GM12878 (cell line): ENCODE measurements at regions not wholly inside any gene's neighbourhood (a gene's known extent, or its start where the extent isn't known, plus 50 kb on each side); places are given as distances from the start of the nearest gene placed in this dataset.

Source experiments
- ATAC-seq: fragments of 200-7000 bp; cut with Tn5 transposase; 3 replicates; pipeline ENCODE4 v1.9.1; 2020; ENCODE audit warnings: mild to moderate bottlenecking, moderate library complexity
- BruUV-seq: library from RNA; stranded (reverse); fragments of 400-500 nt; replicated peaks from 2 replicates; lab custom pipeline; 2021; lab: Mats Ljungman, UMichigan
- CTCF ChIA-PET: fragments of 300-600 bp; sonication (Branson Sonifier 250); formaldehyde crosslinking; extraction: SDS; loops from one replicate; lab custom pipeline; 2021; ENCODE audit warnings: inconsistent platforms; lab: Yijun Ruan, JAX
- POLR2A ChIA-PET: fragments of 350-600 bp; formaldehyde crosslinking; extraction: SDS; loops from one replicate; lab custom pipeline; 2021; ENCODE audit warnings: inconsistent platforms; lab: Charles Lee
- RAD21 ChIA-PET: fragments of 300-600 bp; sonication (Branson Sonifier 250); formaldehyde crosslinking; loops from one replicate; lab custom pipeline; 2023; ENCODE audit warnings: antibody characterized with exemption; ENCODE audit not compliant: unreplicated experiment; lab: Charles Lee
- SMC1A ChIA-PET: fragments of 300-600 bp; sonication (Branson Sonifier 250); formaldehyde crosslinking; loops from one replicate; lab custom pipeline; 2023; ENCODE audit not compliant: unreplicated experiment, uncharacterized antibody; lab: Charles Lee
- DNase-seq: peaks from one replicate; pipeline ENCODE4 v3.0.0-alpha.2; 2011; ENCODE audit warnings: low read depth, low spot score
- FAIRE-seq: peaks from 3 replicates; lab custom pipeline; 2011; peaks lifted over from hg19 to GRCh38; lab: Jason Lieb, UNC
- H2AFZ ChIP-seq: 2 replicates; pipeline ENCODE4 v1.6.0; 2011; ENCODE audit warnings: low read depth, low read length, control low read depth; ENCODE audit not compliant: control insufficient read depth
- H3K27ac ChIP-seq: 2 replicates; pipeline ENCODE4 v1.5.1; 2011; ENCODE audit warnings: control low read depth; ENCODE audit not compliant: control insufficient read depth, insufficient read depth
- H3K27me3 ChIP-seq, 2 experiments: replicated peaks in 1 of 2; 2 replicates each; pipeline versions ENCODE4 v1.6.0 to v1.6.1; 2011; ENCODE audit warnings: low read length in 1 of 2; ENCODE audit not compliant: control insufficient read depth in 2 of 2, insufficient read depth in 2 of 2
- H3K36me3 ChIP-seq, 2 experiments: 2 replicates each; pipeline ENCODE4 v1.5.1; 2011; ENCODE audit warnings: low read length in 1 of 2; ENCODE audit not compliant: control insufficient read depth in 2 of 2, insufficient read depth in 2 of 2
- H3K4me1 ChIP-seq: 2 replicates; pipeline ENCODE4 v1.6.1; 2011; ENCODE audit warnings: mild to moderate bottlenecking, low read length, moderate library complexity, mixed read lengths; ENCODE audit not compliant: control insufficient read depth, insufficient read depth
- H3K4me2 ChIP-seq: 2 replicates; pipeline ENCODE4 v1.6.0; 2011; ENCODE audit warnings: control low read depth; ENCODE audit not compliant: control insufficient read depth, insufficient read depth
- H3K4me3 ChIP-seq: fragments of 200-600 bp; sonication (generic); 2 replicates; pipeline ENCODE4 v1.5.1; 2016
- H3K79me2 ChIP-seq: 2 replicates; pipeline ENCODE4 v1.6.0; 2011; ENCODE audit warnings: low read length; ENCODE audit not compliant: control insufficient read depth, insufficient read depth
- H3K9ac ChIP-seq: 2 replicates; pipeline ENCODE4 v1.8.0; 2011; ENCODE audit warnings: low read length, control low read depth, mixed read lengths; ENCODE audit not compliant: control insufficient read depth, insufficient read depth
- H3K9me3 ChIP-seq: replicated peaks from 3 replicates; pipeline ENCODE4 v1.5.1; 2011; ENCODE audit warnings: mild to moderate bottlenecking, low read length; ENCODE audit not compliant: control insufficient read depth, insufficient read depth
- H4K20me1 ChIP-seq: 2 replicates; pipeline ENCODE4 v1.6.0; 2011; ENCODE audit not compliant: control insufficient read depth, insufficient read depth
- ATF2 ChIP-seq: IDR thresholded peaks from 2 replicates; pipeline ENCODE4 v1.6.1; 2012; ENCODE audit warnings: low read length, inconsistent platforms
- EZH2 ChIP-seq: IDR thresholded peaks from 2 replicates; pipeline ENCODE4 v1.6.1; 2012; ENCODE audit warnings: low read depth, mild to moderate bottlenecking, control low read depth, inconsistent platforms, low read length, borderline replicate concordance; ENCODE audit not compliant: control insufficient read depth
- JUNB ChIP-seq: IDR thresholded peaks from 2 replicates; pipeline ENCODE4 v1.6.1; 2016; ENCODE audit warnings: antibody characterized with exemption, mild to moderate bottlenecking
- NFXL1 ChIP-seq: fragments of 450-650 bp; IDR thresholded peaks from 2 replicates; pipeline ENCODE4 v1.6.1; 2017; ENCODE audit warnings: antibody characterized with exemption, mild to moderate bottlenecking, borderline replicate concordance
- RUNX3 ChIP-seq: IDR thresholded peaks from 2 replicates; pipeline ENCODE4 v1.6.1; 2012; ENCODE audit warnings: low read length, inconsistent platforms
- ZNF274 ChIP-seq: IDR thresholded peaks from one replicate; pipeline ENCODE4 v1.8.0; 2011; ENCODE audit not compliant: insufficient read length, insufficient read depth
- ZNF384 ChIP-seq: IDR thresholded peaks from 2 replicates; pipeline ENCODE4 v1.6.1; 2012; ENCODE audit warnings: low read depth, mild to moderate bottlenecking, low read length, improper control_type of control experiment, borderline replicate concordance
- WGBS: methylation state at CpG from one replicate; pipeline ENCODE4 v1.1.6; 2016; ENCODE audit warnings: low lambda C conversion rate; ENCODE audit not compliant: insufficient replicate concordance, insufficient coverage; ENCODE audit errors: missing lambda C conversion rate; 5-methylcytosine and 5-hydroxymethylcytosine counted together
- in situ Hi-C: fragments of 300-500 bp; cut with MboI; formaldehyde crosslinking; loops from 9 replicates; pipeline ENCODE4 v1.14.3; 2018; ENCODE audit warnings: mixed read lengths
- intact Hi-C: fragments of 100-400 bp; cut with micrococcal nuclease; formaldehyde crosslinking; loops from one replicate; pipeline ENCODE4 v1.14.2; 2022; ENCODE audit not compliant: unreplicated experiment
- TF ChIP-seq, protein P1 (sequence below): fragments of 450-650 bp; IDR thresholded peaks from 2 replicates; pipeline ENCODE4 v1.6.1; 2018; ENCODE audit warnings: borderline replicate concordance, mild to moderate bottlenecking; ENCODE audit not compliant: partially characterized antibody
- TF ChIP-seq, protein P2 (sequence below): fragments of 450-650 bp; formaldehyde crosslinking; IDR thresholded peaks from 2 replicates; pipeline ENCODE4 v1.4.0; 2022; ENCODE audit warnings: mild to moderate bottlenecking, moderate library complexity

DNA sequence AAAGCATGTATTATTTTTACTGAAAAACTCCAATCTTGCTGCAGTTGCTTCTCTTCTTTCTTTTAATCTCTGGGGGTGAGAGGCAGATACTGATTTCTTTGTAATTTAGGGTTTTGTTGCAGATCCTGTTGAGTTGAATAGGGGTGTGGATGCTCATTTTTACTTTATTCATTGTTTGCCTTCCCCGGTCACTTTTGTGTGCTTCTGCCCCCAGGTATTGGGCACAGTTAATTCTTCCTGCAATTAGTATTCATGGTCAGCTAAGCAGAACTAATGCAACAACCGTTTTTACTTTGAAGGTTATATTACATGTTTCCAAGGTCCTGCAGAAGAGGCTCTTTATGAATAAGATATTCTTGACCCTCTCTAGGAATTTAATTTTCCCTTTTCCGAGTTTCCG is 96.4 kb downstream of the BUB3 start:
- ChIA-PET SMC1A (no interaction called here), RAD21 (no interaction called here)
- WGBS: 48% methylated on average over 4 of the region's 4 CpGs
- H3K4me3 ChIP-seq: no peak overlapping the region
- no peak for DNase-seq
- H4K20me1 ChIP-seq: no peaks in the 10 kb centered on the region
- no peak for ATAC-seq
- H3K4me1 ChIP-seq: no peaks in the 10 kb centered on the region
- no peak overlapping the region for H3K27ac ChIP-seq
- H3K4me2 ChIP-seq: no peak overlapping the region
- H3K27me3 ChIP-seq: no peaks in the 10 kb centered on the region
- H3K9me3 ChIP-seq: peaks cover 9% of the 10 kb centered on the region
- H3K79me2 ChIP-seq: no peaks in the 10 kb centered on the region
- intact Hi-C loops: no loop called here
- TF ChIP-seq, protein P1, sequence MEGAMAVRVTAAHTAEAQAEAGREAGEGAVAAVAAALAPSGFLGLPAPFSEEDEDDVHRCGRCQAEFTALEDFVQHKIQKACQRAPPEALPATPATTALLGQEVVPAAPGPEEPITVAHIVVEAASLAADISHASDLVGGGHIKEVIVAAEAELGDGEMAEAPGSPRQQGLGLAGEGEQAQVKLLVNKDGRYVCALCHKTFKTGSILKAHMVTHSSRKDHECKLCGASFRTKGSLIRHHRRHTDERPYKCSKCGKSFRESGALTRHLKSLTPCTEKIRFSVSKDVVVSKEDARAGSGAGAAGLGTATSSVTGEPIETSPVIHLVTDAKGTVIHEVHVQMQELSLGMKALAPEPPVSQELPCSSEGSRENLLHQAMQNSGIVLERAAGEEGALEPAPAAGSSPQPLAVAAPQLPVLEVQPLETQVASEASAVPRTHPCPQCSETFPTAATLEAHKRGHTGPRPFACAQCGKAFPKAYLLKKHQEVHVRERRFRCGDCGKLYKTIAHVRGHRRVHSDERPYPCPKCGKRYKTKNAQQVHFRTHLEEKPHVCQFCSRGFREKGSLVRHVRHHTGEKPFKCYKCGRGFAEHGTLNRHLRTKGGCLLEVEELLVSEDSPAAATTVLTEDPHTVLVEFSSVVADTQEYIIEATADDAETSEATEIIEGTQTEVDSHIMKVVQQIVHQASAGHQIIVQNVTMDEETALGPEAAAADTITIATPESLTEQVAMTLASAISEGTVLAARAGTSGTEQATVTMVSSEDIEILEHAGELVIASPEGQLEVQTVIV: no peak
- TF ChIP-seq RUNX3: no peak
- no peak for TF ChIP-seq NFXL1
- TF ChIP-seq, all 136 proteins: peak for 0
- no TSS peak for BruUV-seq
- ChIA-PET POLR2A (no interaction called here), CTCF (no interaction called here)
- no peak for FAIRE-seq
- Histone ChIP-seq H3K36me3 (no peaks in the 10 kb centered on the region), H2AFZ (no peak overlapping the region), H3K9ac (no peak overlapping the region)
- in situ Hi-C loops: no loop called here

DNA sequence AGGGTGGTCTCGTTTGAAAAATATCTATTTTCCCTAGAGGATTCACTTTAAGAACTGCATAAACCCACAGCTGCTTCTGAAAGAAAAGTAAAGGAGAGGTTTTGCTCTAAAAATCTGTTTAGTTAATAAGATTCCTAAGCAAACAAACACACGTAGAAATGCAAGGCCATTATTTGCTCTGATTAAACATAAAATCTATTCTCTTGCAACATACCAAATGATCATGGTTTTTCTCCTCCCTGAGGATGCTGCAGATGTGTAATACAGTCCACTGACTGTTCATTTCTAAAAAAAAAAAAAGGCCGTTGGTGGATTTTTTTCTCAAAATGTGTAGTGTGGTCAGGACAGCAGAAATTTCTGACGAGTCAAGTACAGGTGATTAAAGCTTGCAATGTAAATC is 98.6 kb downstream of the BUB3 start:
- H4K20me1 ChIP-seq: no peaks in the 10 kb centered on the region
- H2AFZ ChIP-seq: no peak overlapping the region
- ChIA-PET SMC1A (interaction anchor here (0.7 kb wide), 1 partner anchor 108 kb away, joined by 4 read pairs; no protein-coding TSS in a partner anchor), CTCF (interaction anchor here (1.2 kb wide), 1 partner anchor 11 kb away, joined by 4 read pairs; no protein-coding TSS in a partner anchor), POLR2A (no interaction called here), RAD21 (no interaction called here)
- H3K36me3 ChIP-seq: no peaks in the 10 kb centered on the region
- no peaks in the 10 kb centered on the region for H3K79me2 ChIP-seq
- no peak for ATAC-seq
- intact Hi-C loops: no loop called here
- DNase-seq: no peak
- H3K4me3 ChIP-seq: no peak overlapping the region
- peaks cover 9% of the 10 kb centered on the region for H3K9me3 ChIP-seq
- BruUV-seq: no TSS peak
- no peak overlapping the region for H3K27ac ChIP-seq
- H3K9ac ChIP-seq: no peak overlapping the region
- FAIRE-seq: no peak
- no peaks in the 10 kb centered on the region for H3K4me1 ChIP-seq
- H3K4me2 ChIP-seq: no peak overlapping the region
- in situ Hi-C loops: no loop called here
- WGBS: 44% methylated on average over 4 of the region's 4 CpGs
- H3K27me3 ChIP-seq: no peaks in the 10 kb centered on the region
- TF ChIP-seq JUNB: no peak
- TF ChIP-seq ATF2: no peak
- no peak for TF ChIP-seq EZH2
- TF ChIP-seq, protein P2, sequence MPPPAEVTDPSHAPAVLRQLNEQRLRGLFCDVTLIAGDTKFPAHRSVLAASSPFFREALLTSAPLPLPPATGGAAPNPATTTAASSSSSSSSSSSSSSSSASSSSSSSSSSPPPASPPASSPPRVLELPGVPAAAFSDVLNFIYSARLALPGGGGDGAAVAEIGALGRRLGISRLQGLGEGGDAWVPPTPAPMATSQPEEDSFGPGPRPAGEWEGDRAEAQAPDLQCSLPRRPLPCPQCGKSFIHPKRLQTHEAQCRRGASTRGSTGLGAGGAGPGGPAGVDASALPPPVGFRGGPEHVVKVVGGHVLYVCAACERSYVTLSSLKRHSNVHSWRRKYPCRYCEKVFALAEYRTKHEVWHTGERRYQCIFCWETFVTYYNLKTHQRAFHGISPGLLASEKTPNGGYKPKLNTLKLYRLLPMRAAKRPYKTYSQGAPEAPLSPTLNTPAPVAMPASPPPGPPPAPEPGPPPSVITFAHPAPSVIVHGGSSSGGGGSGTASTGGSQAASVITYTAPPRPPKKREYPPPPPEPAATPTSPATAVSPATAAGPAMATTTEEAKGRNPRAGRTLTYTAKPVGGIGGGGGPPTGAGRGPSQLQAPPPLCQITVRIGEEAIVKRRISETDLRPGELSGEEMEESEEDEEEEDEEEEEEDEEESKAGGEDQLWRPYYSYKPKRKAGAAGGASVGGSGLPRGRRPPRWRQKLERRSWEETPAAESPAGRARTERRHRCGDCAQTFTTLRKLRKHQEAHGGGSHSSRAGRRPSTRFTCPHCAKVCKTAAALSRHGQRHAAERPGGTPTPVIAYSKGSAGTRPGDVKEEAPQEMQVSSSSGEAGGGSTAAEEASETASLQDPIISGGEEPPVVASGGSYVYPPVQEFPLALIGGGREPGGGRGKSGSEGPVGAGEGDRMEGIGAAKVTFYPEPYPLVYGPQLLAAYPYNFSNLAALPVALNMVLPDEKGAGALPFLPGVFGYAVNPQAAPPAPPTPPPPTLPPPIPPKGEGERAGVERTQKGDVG (CRISPR knock-in tag): no peak
- TF ChIP-seq ZNF384: no peak
- no peak for TF ChIP-seq ZNF274
